H9 (cell line): ENCODE measurements at regions not wholly inside any gene's neighbourhood (a gene's known extent, or its start where the extent isn't known, plus 50 kb on each side); places are given as distances from the start of the nearest gene placed in this dataset.

Experiments used
- DNase-seq: peaks from one replicate; pipeline ENCODE4 v3.0.0-alpha.2; 2017
- H2AFZ ChIP-seq: one replicate; pipeline ENCODE4 v1.6.1; 2013; ENCODE audit warnings: mild to moderate bottlenecking, low read length, control low read depth, moderate library complexity
- H2AK5ac ChIP-seq: 2 replicates; pipeline ENCODE4 v1.6.1; 2013; ENCODE audit warnings: low read length, control low read depth, mixed read lengths; ENCODE audit not compliant: insufficient read length
- H2BK120ac ChIP-seq: one replicate; pipeline ENCODE4 v1.6.1; 2013; ENCODE audit warnings: low read depth, mild to moderate bottlenecking, low read length, control low read depth, inconsistent platforms; ENCODE audit not compliant: poor library complexity, severe bottlenecking
- H2BK12ac ChIP-seq: 2 replicates; pipeline ENCODE4 v1.6.1; 2013; ENCODE audit warnings: low read length, control low read depth, mixed read lengths, low read depth; ENCODE audit not compliant: insufficient read length
- H2BK15ac ChIP-seq: 2 replicates; pipeline ENCODE4 v1.6.1; 2013; ENCODE audit warnings: low read depth, low read length, control low read depth
- H2BK20ac ChIP-seq: one replicate; pipeline ENCODE4 v1.6.1; 2013; ENCODE audit warnings: low read depth, mild to moderate bottlenecking, low read length, control low read depth, inconsistent platforms; ENCODE audit not compliant: poor library complexity, severe bottlenecking
- H2BK5ac ChIP-seq: 2 replicates; pipeline ENCODE4 v1.6.1; 2013; ENCODE audit warnings: low read length, control low read depth, mixed read lengths; ENCODE audit not compliant: insufficient read length
- H3K14ac ChIP-seq: 2 replicates; pipeline ENCODE4 v1.6.1; 2013; ENCODE audit warnings: low read length, control low read depth; ENCODE audit not compliant: insufficient read depth
- H3K18ac ChIP-seq: 2 replicates; pipeline ENCODE4 v1.6.1; 2013; ENCODE audit warnings: low read depth, mild to moderate bottlenecking, mixed read lengths, low read length, control low read depth; ENCODE audit not compliant: insufficient read length
- H3K23ac ChIP-seq: 2 replicates; pipeline ENCODE4 v1.6.1; 2013; ENCODE audit warnings: low read length, control low read depth, mixed read lengths, low read depth; ENCODE audit not compliant: insufficient read length
- H3K23me2 ChIP-seq: 2 replicates; pipeline ENCODE4 v1.6.1; 2013; ENCODE audit warnings: low read depth, mild to moderate bottlenecking, mixed read lengths, low read length, control low read depth; ENCODE audit not compliant: insufficient read length, poor library complexity, severe bottlenecking
- H3K27ac ChIP-seq: 2 replicates; pipeline ENCODE4 v1.5.1; 2013; ENCODE audit warnings: low read length, control low read depth, mixed read lengths, low read depth; ENCODE audit not compliant: insufficient read length
- H3K27me3 ChIP-seq: 2 replicates; pipeline ENCODE4 v1.6.1; 2013; ENCODE audit warnings: low read length, control low read depth, inconsistent platforms; ENCODE audit not compliant: insufficient read depth
- H3K4ac ChIP-seq: 2 replicates; pipeline ENCODE4 v1.6.1; 2013; ENCODE audit warnings: low read depth, mild to moderate bottlenecking, control low read depth, inconsistent platforms, low read length, moderate library complexity
- H3K4me1 ChIP-seq: 2 replicates; pipeline ENCODE4 v1.6.1; 2013; ENCODE audit warnings: low read length, control low read depth, inconsistent platforms; ENCODE audit not compliant: insufficient read depth
- H3K4me2 ChIP-seq: 2 replicates; pipeline ENCODE4 v1.6.1; 2013; ENCODE audit warnings: low read length, control low read depth, mixed read lengths; ENCODE audit not compliant: insufficient read length, insufficient read depth
- H3K56ac ChIP-seq: 2 replicates; pipeline ENCODE4 v1.6.1; 2013; ENCODE audit warnings: low read depth, mild to moderate bottlenecking, mixed read lengths, low read length, control low read depth; ENCODE audit not compliant: insufficient read length
- H3K79me1 ChIP-seq: 2 replicates; pipeline ENCODE4 v1.6.1; 2013; ENCODE audit warnings: low read depth, mild to moderate bottlenecking, moderate library complexity, low read length, control low read depth, inconsistent platforms; ENCODE audit not compliant: insufficient read depth, poor library complexity, severe bottlenecking
- H3K79me2 ChIP-seq: 2 replicates; pipeline ENCODE4 v1.6.1; 2013; ENCODE audit warnings: low read length, control low read depth, inconsistent platforms; ENCODE audit not compliant: insufficient read depth
- H3K9ac ChIP-seq: 2 replicates; pipeline ENCODE4 v1.6.1; 2013; ENCODE audit warnings: low read length, control low read depth, mixed read lengths; ENCODE audit not compliant: insufficient read length; ENCODE audit errors: extremely low read depth
- H3K9me3 ChIP-seq: one replicate; pipeline ENCODE4 v1.6.1; 2013; ENCODE audit warnings: low read depth, low read length, inconsistent platforms; ENCODE audit not compliant: control insufficient read depth
- H3T11ph ChIP-seq: one replicate; pipeline ENCODE4 v1.6.1; 2013; ENCODE audit warnings: mild to moderate bottlenecking, low read length, control low read depth, inconsistent platforms
- H4K20me1 ChIP-seq: one replicate; pipeline ENCODE4 v1.6.1; 2013; ENCODE audit not compliant: control insufficient read depth, insufficient read length, insufficient read depth
- H4K5ac ChIP-seq: 2 replicates; pipeline ENCODE4 v1.6.1; 2013; ENCODE audit warnings: low read depth, mild to moderate bottlenecking, mixed read lengths, low read length, control low read depth; ENCODE audit not compliant: insufficient read length
- H4K8ac ChIP-seq: replicated peaks from 2 replicates; pipeline ENCODE4 v1.6.1; 2013; ENCODE audit warnings: low read length, control low read depth, mixed read lengths, low read depth; ENCODE audit not compliant: insufficient read length
- H4K91ac ChIP-seq: 2 replicates; pipeline ENCODE4 v1.6.1; 2013; ENCODE audit warnings: low read depth, mild to moderate bottlenecking, moderate library complexity, mixed read lengths, low read length, control low read depth; ENCODE audit not compliant: insufficient read length
- H3K27ac Mint-ChIP-seq, 3 experiments: 2 replicates in 2 of 3; 3 replicates in 1 of 3; pipeline ENCODE4 v1.8.0; 2020 to 2021; ENCODE audit warnings: mixed read lengths in 3 of 3, mild to moderate bottlenecking in 1 of 3, moderate library complexity in 1 of 3
- H3K27me3 Mint-ChIP-seq: 2 replicates; pipeline ENCODE4 v1.8.0; 2021; ENCODE audit warnings: low read depth, mild to moderate bottlenecking, moderate library complexity, mixed read lengths
- H3K36me3 Mint-ChIP-seq, 3 experiments: 2 replicates in 2 of 3; 3 replicates in 1 of 3; pipeline ENCODE4 v1.8.0; 2020 to 2021; ENCODE audit warnings: low read depth in 3 of 3, mixed read lengths in 3 of 3; ENCODE audit not compliant: insufficient read depth in 1 of 3
- H3K4me1 Mint-ChIP-seq, 2 experiments: 2 replicates each; pipeline ENCODE4 v1.8.0; 2020; ENCODE audit warnings: mixed read lengths in 2 of 2
- H3K4me3 Mint-ChIP-seq, 2 experiments: 2 replicates in 1 of 2; 3 replicates in 1 of 2; pipeline ENCODE4 v1.8.0; 2020 to 2021; ENCODE audit warnings: mild to moderate bottlenecking in 2 of 2, mixed read lengths in 2 of 2, moderate library complexity in 1 of 2
- H3K9me3 Mint-ChIP-seq, 2 experiments: 2 replicates in 1 of 2; 3 replicates in 1 of 2; pipeline ENCODE4 v1.8.0; 2020; ENCODE audit warnings: mild to moderate bottlenecking in 2 of 2, mixed read lengths in 2 of 2, moderate library complexity in 1 of 2
- CTCF ChIP-seq: fragments of 200-600 bp; sonication (generic); conservative IDR thresholded peaks from 3 replicates; pipeline ENCODE4 v1.8.0; 2021; ENCODE audit warnings: antibody characterized with exemption, mild to moderate bottlenecking
- WGBS: extraction: QIAGEN DNeasy Blood & Tissue Kit; methylation state at CpG from one replicate; pipeline ENCODE4 v1.1.7; 2013; ENCODE audit warnings: missing lambda C conversion rate, low lambda C conversion rate, mixed read lengths; ENCODE audit not compliant: insufficient read length; ENCODE audit errors: extremely low coverage; 5-methylcytosine and 5-hydroxymethylcytosine counted together

DNA sequence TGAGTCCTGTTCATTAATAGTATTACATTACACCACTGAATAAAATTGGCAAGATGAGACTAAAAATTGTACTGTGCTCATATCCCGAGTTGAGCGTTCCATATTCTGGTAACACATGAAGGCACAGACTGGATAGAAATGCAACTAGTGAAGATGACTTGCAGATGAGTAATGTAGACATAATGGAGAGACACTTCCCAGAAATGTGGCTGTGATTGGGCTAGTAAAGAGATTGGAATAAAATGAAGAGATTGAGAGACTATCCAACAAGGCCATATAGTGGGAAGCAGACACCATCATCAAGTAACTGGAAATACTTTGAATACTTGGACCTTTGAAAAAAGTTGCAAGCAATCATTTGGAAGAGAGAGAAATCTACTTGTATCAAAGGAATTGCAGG is 77.3 kb downstream of the DCAF8L1 start:
- H3T11ph ChIP-seq = no peak overlapping the region
- no peak overlapping the region for H4K8ac ChIP-seq
- no peak overlapping the region for H2BK15ac ChIP-seq
- H4K5ac ChIP-seq = no peak overlapping the region
- Mint-ChIP-seq H3K9me3 (peaks cover 41 to 56% of the 10 kb centered on the region in 2 experiments), H3K27ac (no peak overlapping the region), H3K4me3 (no peak overlapping the region), H3K27me3 (no peaks in the 10 kb centered on the region; the same call in none of the 2 replicates), H3K4me1 (no peaks in the 10 kb centered on the region), H3K36me3 (no peaks in the 10 kb centered on the region; a peak in 1 of 7 replicates)
- WGBS = no CpG with 5 or more reads among the region's 2 CpGs
- H3K79me1 ChIP-seq = no peaks in the 10 kb centered on the region
- no peak overlapping the region for H4K91ac ChIP-seq
- H2BK120ac ChIP-seq = no peak overlapping the region
- no peak for TF ChIP-seq CTCF
- H3K27ac ChIP-seq = no peak overlapping the region
- H3K9ac ChIP-seq = no peak overlapping the region
- no peaks in the 10 kb centered on the region for H3K27me3 ChIP-seq
- H3K4me1 ChIP-seq = no peaks in the 10 kb centered on the region
- no peak for DNase-seq
- no peak overlapping the region for H3K23ac ChIP-seq
- no peak overlapping the region for H2AK5ac ChIP-seq
- no peak overlapping the region for H2BK5ac ChIP-seq
- H2AFZ ChIP-seq = no peak overlapping the region
- no peaks in the 10 kb centered on the region for H4K20me1 ChIP-seq
- H3K4ac ChIP-seq = no peak overlapping the region
- no peak overlapping the region for H3K14ac ChIP-seq
- H3K56ac ChIP-seq = no peak overlapping the region
- H3K23me2 ChIP-seq = no peaks in the 10 kb centered on the region
- no peak overlapping the region for H2BK20ac ChIP-seq
- H3K79me2 ChIP-seq = no peaks in the 10 kb centered on the region
- no peak overlapping the region for H2BK12ac ChIP-seq
- H3K18ac ChIP-seq = no peak overlapping the region
- H3K9me3 ChIP-seq = peaks cover 4% of the 10 kb centered on the region
- no peak overlapping the region for H3K4me2 ChIP-seq
